ENCODE measurements at regions not wholly inside any gene's neighbourhood (a gene's known extent, or its start where the extent isn't known, plus 50 kb on each side); places are given as distances from the start of the nearest gene placed in this dataset.

GRCh38 chr10:33804584-33804983, 470.1 kb upstream of the NRP1 start:
- no peak for TF ChIP-seq USF1 (IDR thresholded peaks at IDR 0.05)
- TF ChIP-seq REST (IDR thresholded peaks at IDR 0.05; ENCODE audit: low read depth), result no peak
- TF ChIP-seq CEBPB (IDR thresholded peaks at IDR 0.05), result no peak
- no peak for TF ChIP-seq EGR1 (IDR thresholded peaks at IDR 0.05)
- no peak for TF ChIP-seq TEAD4 (IDR thresholded peaks at IDR 0.05)
- TF ChIP-seq YY1 (IDR thresholded peaks at IDR 0.05; ENCODE audit: low read depth), result no peak
- no peak for TF ChIP-seq TAF1 (IDR thresholded peaks at IDR 0.05; ENCODE audit: low read depth)
- TF ChIP-seq NFIC (IDR thresholded peaks at IDR 0.05), result no peak
- TF ChIP-seq TCF12 (IDR thresholded peaks at IDR 0.05; ENCODE audit: low read depth), result no peak
- TF ChIP-seq FOXM1 (IDR thresholded peaks at IDR 0.05; ENCODE audit: borderline replicate concordance, low read depth), result no peak
- no peak for TF ChIP-seq MAX (IDR thresholded peaks at IDR 0.05)
- no peak for TF ChIP-seq EP300 (IDR thresholded peaks at IDR 0.05; ENCODE audit: borderline replicate concordance)
- no peak for TF ChIP-seq RAD21 (IDR thresholded peaks at IDR 0.05; ENCODE audit: low read depth)

- no peak for TF ChIP-seq RAD21 (IDR thresholded peaks at IDR 0.05; ENCODE audit: low read depth)
- TF ChIP-seq EP300 (IDR thresholded peaks at IDR 0.05; ENCODE audit: borderline replicate concordance), result no peak
- TF ChIP-seq TCF12 (IDR thresholded peaks at IDR 0.05; ENCODE audit: low read depth), result no peak
- no peak for TF ChIP-seq ZBTB7A (IDR thresholded peaks at IDR 0.05; ENCODE audit: low read depth)
- TF ChIP-seq USF1 (IDR thresholded peaks at IDR 0.05), result no peak
These were observed 468.8 kb upstream of the NRP1 start for GRCh38 chr10:33803248-33803647.

GRCh38 chr10:33802566-33802965, 468.1 kb upstream of the NRP1 start:
- TF ChIP-seq EP300 (IDR thresholded peaks at IDR 0.05; ENCODE audit: borderline replicate concordance) (no peak), YY1 (IDR thresholded peaks at IDR 0.05; ENCODE audit: low read depth) (no peak), TAF1 (IDR thresholded peaks at IDR 0.05; ENCODE audit: low read depth) (no peak)

GRCh38 chr10:33801705-33802104, 467.2 kb upstream of the NRP1 start:
- TF ChIP-seq USF1 (IDR thresholded peaks at IDR 0.05) (no peak), TCF12 (IDR thresholded peaks at IDR 0.05; ENCODE audit: low read depth) (no peak), CEBPB (IDR thresholded peaks at IDR 0.05) (no peak), TAF1 (IDR thresholded peaks at IDR 0.05; ENCODE audit: low read depth) (no peak), REST (IDR thresholded peaks at IDR 0.05; ENCODE audit: low read depth) (no peak), RAD21 (IDR thresholded peaks at IDR 0.05; ENCODE audit: low read depth) (no peak), TEAD4 (IDR thresholded peaks at IDR 0.05) (no peak), CREB1 (IDR thresholded peaks at IDR 0.05; ENCODE audit: low read depth) (no peak), FOXM1 (IDR thresholded peaks at IDR 0.05; ENCODE audit: borderline replicate concordance, low read depth) (no peak), EGR1 (IDR thresholded peaks at IDR 0.05) (no peak), YY1 (IDR thresholded peaks at IDR 0.05; ENCODE audit: low read depth) (no peak), MAX (IDR thresholded peaks at IDR 0.05) (no peak), ZBTB7A (IDR thresholded peaks at IDR 0.05; ENCODE audit: low read depth) (no peak), NFIC (IDR thresholded peaks at IDR 0.05) (no peak), EP300 (IDR thresholded peaks at IDR 0.05; ENCODE audit: borderline replicate concordance) (no peak)

GRCh38 chr10:33800986-33801385, 466.5 kb upstream of the NRP1 start:
- TF ChIP-seq CEBPB (IDR thresholded peaks at IDR 0.05) (no peak), USF1 (IDR thresholded peaks at IDR 0.05) (no peak), EP300 (IDR thresholded peaks at IDR 0.05; ENCODE audit: borderline replicate concordance) (no peak), TEAD4 (IDR thresholded peaks at IDR 0.05) (no peak), RAD21 (IDR thresholded peaks at IDR 0.05; ENCODE audit: low read depth) (no peak), ZBTB7A (IDR thresholded peaks at IDR 0.05; ENCODE audit: low read depth) (no peak), FOXM1 (IDR thresholded peaks at IDR 0.05; ENCODE audit: borderline replicate concordance, low read depth) (no peak), NFIC (IDR thresholded peaks at IDR 0.05) (no peak), TCF12 (IDR thresholded peaks at IDR 0.05; ENCODE audit: low read depth) (no peak), YY1 (IDR thresholded peaks at IDR 0.05; ENCODE audit: low read depth) (no peak), MAX (IDR thresholded peaks at IDR 0.05) (no peak), CREB1 (IDR thresholded peaks at IDR 0.05; ENCODE audit: low read depth) (no peak)
